H1 (cell line): ENCODE measurements at regions not wholly inside any gene's neighbourhood (a gene's known extent, or its start where the extent isn't known, plus 50 kb on each side); places are given as distances from the start of the nearest gene placed in this dataset.

Experiments
- CTCF ChIA-PET: fragments of 300-600 bp; sonication (Branson Sonifier 250); formaldehyde crosslinking; loops from one replicate; lab custom pipeline; 2021; ENCODE audit not compliant: partially characterized antibody; lab: Charles Lee
- POLR2A ChIA-PET: fragments of 300-600 bp; sonication (Branson Sonifier 250); formaldehyde crosslinking; loops from one replicate; lab custom pipeline; 2021; ENCODE audit warnings: inconsistent platforms; ENCODE audit not compliant: partially characterized antibody; lab: Charles Lee
- DNase-seq, 2 experiments: peaks; one replicate each; pipeline versions ENCODE4 v3.0.0 to v3.0.0-alpha.2; 2010 to 2022; ENCODE audit warnings: low spot score in 2 of 2, low read depth in 1 of 2, mixed read lengths in 1 of 2
- FAIRE-seq: peaks from 2 replicates; lab custom pipeline; 2011; peaks lifted over from hg19 to GRCh38; lab: Jason Lieb, UNC
- H2AFZ ChIP-seq: 2 replicates; pipeline ENCODE4 v1.8.1; 2012; ENCODE audit warnings: low read length, inconsistent platforms
- H2AK5ac ChIP-seq: 2 replicates; pipeline ENCODE4 v1.6.1; 2013; ENCODE audit warnings: low read depth, low read length
- H2BK120ac ChIP-seq: replicated peaks from 2 replicates; pipeline ENCODE3; 2013; ENCODE audit warnings: low read depth, low read length, inconsistent platforms
- H2BK12ac ChIP-seq: 2 replicates; pipeline ENCODE4 v1.6.1; 2013; ENCODE audit warnings: low read depth, low read length
- H2BK15ac ChIP-seq: 2 replicates; pipeline ENCODE4 v1.6.1; 2013; ENCODE audit warnings: low read length
- H2BK20ac ChIP-seq: 2 replicates; pipeline ENCODE4 v1.6.1; 2013; ENCODE audit warnings: low read length
- H2BK5ac ChIP-seq: 2 replicates; pipeline ENCODE4 v1.6.1; 2013; ENCODE audit warnings: low read depth, low read length
- H3K14ac ChIP-seq: 2 replicates; pipeline ENCODE4 v1.6.1; 2013; ENCODE audit warnings: inconsistent platforms; ENCODE audit not compliant: insufficient read length
- H3K18ac ChIP-seq: 2 replicates; pipeline ENCODE4 v1.6.1; 2013; ENCODE audit warnings: low read length; ENCODE audit errors: extremely low read depth
- H3K23ac ChIP-seq: 2 replicates; pipeline ENCODE4 v1.6.1; 2013; ENCODE audit warnings: inconsistent platforms; ENCODE audit not compliant: insufficient read length
- H3K23me2 ChIP-seq: 2 replicates; pipeline ENCODE4 v1.6.1; 2013; ENCODE audit warnings: low read depth, low read length
- H3K27ac ChIP-seq: 2 replicates; pipeline ENCODE4 v1.6.1; 2011; ENCODE audit warnings: low read depth, low read length, inconsistent platforms
- H3K27me3 ChIP-seq, 4 experiments: replicated peaks in 1 of 4; 1 replicate in 1 of 4; 2 replicates in 3 of 4; pipeline versions ENCODE4 v1.6.1 to v1.8.1; 2011 to 2013; ENCODE audit warnings: low read length in 3 of 4, mild to moderate bottlenecking in 3 of 4, inconsistent platforms in 2 of 4, mixed read lengths in 2 of 4, moderate library complexity in 1 of 4; ENCODE audit not compliant: control insufficient read depth in 3 of 4, insufficient read depth in 3 of 4; ENCODE audit errors: extremely low read depth in 1 of 4
- H3K36me3 ChIP-seq, 4 experiments: 2 replicates each; pipeline versions ENCODE4 v1.6.1 to v1.8.1; 2011 to 2013; ENCODE audit warnings: mild to moderate bottlenecking in 4 of 4, low read length in 3 of 4, moderate library complexity in 2 of 4, control low read depth in 1 of 4, inconsistent platforms in 1 of 4; ENCODE audit not compliant: insufficient read depth in 4 of 4, control insufficient read depth in 2 of 4
- H3K4ac ChIP-seq: replicated peaks from 2 replicates; pipeline ENCODE3; 2013; ENCODE audit warnings: low read length, low read depth, mixed read lengths, inconsistent platforms; ENCODE audit not compliant: insufficient read length
- H3K4me1 ChIP-seq, 4 experiments: replicated peaks in 1 of 4; 1 replicate in 1 of 4; 2 replicates in 3 of 4; pipeline versions ENCODE4 v1.6.1 to v1.8.1; 2011 to 2013; ENCODE audit warnings: low read length in 3 of 4, inconsistent platforms in 2 of 4, mixed read lengths in 1 of 4; ENCODE audit not compliant: insufficient read depth in 4 of 4, control insufficient read depth in 3 of 4
- H3K4me2 ChIP-seq, 2 experiments: 2 replicates each; pipeline versions ENCODE4 v1.6.1 to v1.8.1; 2011 to 2013; ENCODE audit warnings: low read depth in 2 of 2, low read length in 2 of 2, control low read depth in 1 of 2, inconsistent platforms in 1 of 2, mild to moderate bottlenecking in 1 of 2; ENCODE audit not compliant: insufficient read depth in 1 of 2
- H3K4me3 ChIP-seq, 4 experiments: fragments of 200-600, 300-600 bp in 1 of 4; sonication (generic), shearing (Covaris generic), sonication (Bioruptor Twin) in 1 of 4; 2 replicates each; pipeline versions ENCODE4 v1.5.1 to v1.8.1; 2011 to 2016; ENCODE audit warnings: low read length in 4 of 4, low read depth in 3 of 4, control low read depth in 2 of 4, inconsistent platforms in 2 of 4, mild to moderate bottlenecking in 2 of 4, mixed read lengths in 1 of 4, moderate library complexity in 1 of 4; ENCODE audit not compliant: insufficient read depth in 2 of 4; ENCODE audit errors: extremely low read depth in 1 of 4
- H3K56ac ChIP-seq: replicated peaks from 2 replicates; pipeline ENCODE3; 2013; ENCODE audit warnings: low read depth, mild to moderate bottlenecking, mixed read lengths, low read length, inconsistent platforms; ENCODE audit not compliant: insufficient read length
- H3K79me1 ChIP-seq: 2 replicates; pipeline ENCODE4 v1.6.1; 2013; ENCODE audit warnings: low read depth, low read length, control low read depth
- H3K79me2 ChIP-seq, 2 experiments: 2 replicates each; pipeline versions ENCODE4 v1.6.1 to v1.8.1; 2012 to 2013; ENCODE audit warnings: low read length in 2 of 2, mild to moderate bottlenecking in 2 of 2, inconsistent platforms in 1 of 2; ENCODE audit not compliant: insufficient read depth in 2 of 2, control insufficient read depth in 1 of 2
- H3K9ac ChIP-seq, 4 experiments: replicated peaks in 1 of 4; 1 replicate in 1 of 4; 2 replicates in 3 of 4; pipeline versions ENCODE4 v1.6.1 to v1.8.1; 2011 to 2013; ENCODE audit warnings: low read depth in 3 of 4, low read length in 3 of 4, control low read depth in 2 of 4, mild to moderate bottlenecking in 2 of 4, moderate library complexity in 2 of 4, inconsistent platforms in 1 of 4; ENCODE audit errors: extremely low read depth in 1 of 4
- H3K9me3 ChIP-seq, 2 experiments: 2 replicates each; pipeline versions ENCODE4 v1.6.1 to v1.8.1; 2012 to 2013; ENCODE audit warnings: mild to moderate bottlenecking in 2 of 2, moderate library complexity in 2 of 2, control low read depth in 1 of 2, inconsistent platforms in 1 of 2, low read depth in 1 of 2, low read length in 1 of 2, mixed read lengths in 1 of 2; ENCODE audit not compliant: insufficient read depth in 2 of 2
- H4K20me1 ChIP-seq, 2 experiments: replicated peaks in 1 of 2; 2 replicates each; pipeline versions ENCODE3 to v1.8.1; 2011 to 2013; ENCODE audit warnings: inconsistent platforms in 2 of 2, low read length in 2 of 2, mild to moderate bottlenecking in 1 of 2; ENCODE audit not compliant: insufficient read depth in 2 of 2, control insufficient read depth in 1 of 2
- H4K5ac ChIP-seq: 2 replicates; pipeline ENCODE4 v1.6.1; 2013; ENCODE audit warnings: low read length, low read depth, mixed read lengths, inconsistent platforms; ENCODE audit not compliant: insufficient read length
- H4K8ac ChIP-seq: 2 replicates; pipeline ENCODE4 v1.8.0; 2013; ENCODE audit warnings: mild to moderate bottlenecking, moderate library complexity, low read length, inconsistent platforms; ENCODE audit not compliant: insufficient read depth; ENCODE audit errors: extremely low read depth
- H4K91ac ChIP-seq: replicated peaks from 2 replicates; pipeline ENCODE3; 2013; ENCODE audit warnings: low read length, mixed read lengths, inconsistent platforms; ENCODE audit not compliant: insufficient read length
- HDAC2 ChIP-seq, 2 experiments: fragments of 300-600 bp in 1 of 2; sonication (generic) in 1 of 2; IDR thresholded peaks; 2 replicates each; pipeline ENCODE4 v1.6.1; 2011 to 2012; ENCODE audit warnings: low read depth in 2 of 2, low read length in 2 of 2, mild to moderate bottlenecking in 2 of 2, moderate library complexity in 2 of 2, borderline replicate concordance in 1 of 2, inconsistent platforms in 1 of 2
- whole genome bisulfite sequencing, 2 experiments: shearing (Covaris generic) in 1 of 2; methylation state at CpG; one replicate each; pipeline versions ENCODE4 v1.1.6 to v1.1.7; 2013 to 2015; ENCODE audit warnings: low lambda C conversion rate in 2 of 2, mixed read lengths in 2 of 2, inconsistent platforms in 1 of 2, low coverage in 1 of 2, missing lambda C conversion rate in 1 of 2; ENCODE audit not compliant: insufficient replicate concordance in 2 of 2, insufficient coverage in 1 of 2, insufficient read length in 1 of 2; ENCODE audit errors: extremely low coverage in 1 of 2, missing lambda C conversion rate in 1 of 2; 5-methylcytosine and 5-hydroxymethylcytosine counted together

DNA sequence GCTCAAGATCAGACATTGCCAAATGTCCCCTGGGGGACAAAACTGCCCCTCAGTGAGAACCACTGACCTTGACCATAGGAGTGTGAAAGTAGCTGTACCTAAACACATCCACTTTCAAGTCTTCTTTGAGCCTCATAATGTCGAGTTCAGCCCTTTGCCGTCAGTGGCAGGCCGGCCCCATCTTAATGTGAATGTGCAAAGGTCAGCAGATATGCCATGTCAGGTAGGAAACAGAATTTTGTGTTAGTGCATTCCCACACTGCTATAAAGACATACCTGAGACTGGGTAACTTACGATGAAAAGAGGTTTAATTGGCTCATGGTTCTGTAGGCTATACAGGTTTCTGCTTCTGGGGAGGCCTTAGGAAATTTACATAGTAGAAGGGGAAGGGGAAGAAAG lies 95.1 kb upstream of the PIRT start:
- Histone ChIP-seq H3K36me3 (no peaks in the 10 kb centered on the region; a peak in 1 of 8 replicates), H3K4me2 (no peak overlapping the region), H2BK120ac (no peak overlapping the region), H2BK12ac (no peak overlapping the region), H3K27ac (no peak overlapping the region), H3K79me1 (no peaks in the 10 kb centered on the region), H3K4ac (no peak overlapping the region), H3K23ac (no peak overlapping the region), H3K56ac (no peak overlapping the region), H3K79me2 (no peaks in the 10 kb centered on the region), H2AK5ac (no peak overlapping the region), H2AFZ (no peak overlapping the region), H2BK5ac (no peak overlapping the region), H4K20me1 (no peaks in the 10 kb centered on the region), H2BK20ac (no peak overlapping the region), H4K8ac (no peak overlapping the region), H3K4me3 (no peak overlapping the region), H3K18ac (no peak overlapping the region), H3K9me3 (0 out of 4 replicates have a peak, but pooled peaks cover 0 to 2% of the 10 kb centered on the region in 2 experiments), H4K5ac (no peak overlapping the region), H3K14ac (no peak overlapping the region), H3K4me1 (peaks cover 0 to 2% (median 0%) of the 10 kb centered on the region in 4 experiments; a peak in 2 of 7 replicates), H3K27me3 (no peaks in the 10 kb centered on the region), H4K91ac (no peak overlapping the region), H2BK15ac (no peak overlapping the region), H3K9ac (no peak overlapping the region), H3K23me2 (no peaks in the 10 kb centered on the region; the same call in 1 of the 2 replicates)
- FAIRE-seq (no peak), DNase-seq (no peak)
- POLR2A ChIA-PET: no interaction called here
- CTCF ChIA-PET: interaction anchor here (1.3 to 1.5 kb wide), 2 partner anchors 10 to 57 kb away, joined by 3 to 4 read pairs; no protein-coding TSS in a partner anchor
- WGBS, 2 experiments: 93% methylated on average over 4 of the region's 4 CpGs; no CpG with 5 or more reads in 1 of the 2 experiments
- no peak for TF ChIP-seq HDAC2 (IDR thresholded peaks at IDR 0.05; ENCODE audit: borderline replicate concordance in 1 of 2, low read depth in 2 of 2, low read length in 2 of 2)
